Fibroblast of lung (primary cell): ENCODE measurements at regions not wholly inside any gene's neighbourhood (a gene's known extent, or its start where the extent isn't known, plus 50 kb on each side); places are given as distances from the start of the nearest gene placed in this dataset.

Source experiments
- DNase-seq, 2 donors: peaks; one replicate each; pipeline versions ENCODE4 v3.0.0 to v3.0.0-alpha.2; 2010; ENCODE audit warnings: low read depth in 2 of 2
- H2AFZ ChIP-seq: 2 replicates; pipeline ENCODE4 v1.5.1; 2012; ENCODE audit warnings: low read length, control low read depth, inconsistent platforms
- H3K27ac ChIP-seq: 2 replicates; pipeline ENCODE4 v1.5.1; 2011; ENCODE audit warnings: low read length, control low read depth; ENCODE audit not compliant: insufficient read depth
- H3K27me3 ChIP-seq: 2 replicates; pipeline ENCODE4 v1.5.1; 2011; ENCODE audit warnings: mild to moderate bottlenecking, low read length; ENCODE audit not compliant: control insufficient read depth, insufficient read depth
- H3K36me3 ChIP-seq: 2 replicates; pipeline ENCODE4 v1.5.1; 2011; ENCODE audit warnings: low read length; ENCODE audit not compliant: control insufficient read depth, insufficient read depth
- H3K4me1 ChIP-seq: 2 replicates; pipeline ENCODE4 v1.5.1; 2011; ENCODE audit warnings: low read length; ENCODE audit not compliant: control insufficient read depth, insufficient read depth; ENCODE audit errors: extremely low read depth
- H3K4me2 ChIP-seq: 2 replicates; pipeline ENCODE4 v1.5.1; 2011; ENCODE audit warnings: low read length, control low read depth; ENCODE audit not compliant: insufficient read depth; ENCODE audit errors: extremely low read depth
- H3K4me3 ChIP-seq, 4 experiments: fragments of 200-600 bp in 1 of 4; sonication (generic) in 1 of 4; replicated peaks in 1 of 4; 2 replicates each; pipeline ENCODE4 v1.5.1; 2011 to 2016; ENCODE audit warnings: low read length in 4 of 4, low read depth in 3 of 4, mild to moderate bottlenecking in 3 of 4, control low read depth in 2 of 4, inconsistent platforms in 1 of 4, mixed read lengths in 1 of 4; ENCODE audit not compliant: insufficient read depth in 1 of 4; ENCODE audit errors: control extremely low read depth in 1 of 4
- H3K79me2 ChIP-seq: 2 replicates; pipeline ENCODE4 v1.5.1; 2012; ENCODE audit warnings: mild to moderate bottlenecking, low read length, inconsistent platforms; ENCODE audit not compliant: control insufficient read depth, insufficient read depth
- H3K9ac ChIP-seq: 2 replicates; pipeline ENCODE4 v1.5.1; 2011; ENCODE audit warnings: mild to moderate bottlenecking, low read length, control low read depth; ENCODE audit not compliant: insufficient read depth
- H3K9me3 ChIP-seq: 2 replicates; pipeline ENCODE4 v1.5.1; 2012; ENCODE audit warnings: low read depth, low read length; ENCODE audit not compliant: control insufficient read depth, insufficient read depth
- H4K20me1 ChIP-seq: 2 replicates; pipeline ENCODE4 v1.5.1; 2011; ENCODE audit warnings: low read length; ENCODE audit not compliant: control insufficient read depth, insufficient read depth; ENCODE audit errors: extremely low read depth
- CTCF ChIP-seq, 2 donors: IDR thresholded peaks in 1 of 2; conservative IDR thresholded peaks in 1 of 2; 1 replicate in 1 of 2; 2 replicates in 1 of 2; pipeline ENCODE4 v1.5.1; 2011 to 2012; ENCODE audit warnings: low read length in 2 of 2, control low read depth in 1 of 2, inconsistent platforms in 1 of 2, low read depth in 1 of 2, mild to moderate bottlenecking in 1 of 2
- EZH2 ChIP-seq: IDR thresholded peaks from 2 replicates; pipeline ENCODE4 v1.5.1; 2012; ENCODE audit warnings: low read length, control low read depth, mild to moderate bottlenecking; ENCODE audit errors: missing control alignments

- DNase-seq, result no peak
- Histone ChIP-seq H3K4me3 (no peak overlapping the region), H3K4me2 (no peak overlapping the region), H3K36me3 (no peaks in the 10 kb centered on the region), H2AFZ (no peak overlapping the region), H3K79me2 (no peaks in the 10 kb centered on the region), H3K9me3 (no peaks in the 10 kb centered on the region), H4K20me1 (no peaks in the 10 kb centered on the region), H3K4me1 (no peaks in the 10 kb centered on the region), H3K9ac (no peak overlapping the region), H3K27ac (no peak overlapping the region), H3K27me3 (no peaks in the 10 kb centered on the region)
- TF ChIP-seq CTCF (conservative IDR thresholded peaks at IDR 0.05 in 1 of 2, IDR thresholded peaks at IDR 0.05 in 1 of 2; ENCODE audit: low read depth in 1 of 2, low read length in 2 of 2) (no peak), EZH2 (no peak)
Measured at GRCh38 chr13:108527844-108528243, 101.6 kb upstream of the MYO16 start.

DNA sequence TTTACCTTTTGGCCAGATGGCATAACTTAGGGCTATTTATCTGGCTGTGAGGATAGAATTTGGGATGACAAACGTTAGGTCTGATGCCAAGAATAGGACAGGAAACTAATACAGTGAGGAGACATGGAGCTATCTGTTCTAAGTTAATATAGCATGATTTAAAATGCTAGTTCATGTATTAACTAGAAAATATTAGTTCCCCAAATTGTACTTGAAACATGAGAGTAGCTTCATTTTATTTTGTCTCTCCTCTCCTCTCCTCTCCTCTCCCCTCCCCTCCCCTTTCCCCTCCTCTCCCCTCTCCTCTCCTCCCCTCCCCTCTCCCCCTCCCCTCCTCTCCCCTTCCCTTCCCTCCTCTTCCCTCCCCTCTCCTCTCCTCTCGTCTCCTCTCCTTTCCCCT, 101.1 kb upstream of the MYO16 start:
- Histone ChIP-seq H3K4me3 (no peak overlapping the region), H3K4me1 (no peaks in the 10 kb centered on the region), H2AFZ (no peak overlapping the region), H3K4me2 (no peak overlapping the region), H3K27ac (no peak overlapping the region), H4K20me1 (no peaks in the 10 kb centered on the region), H3K9me3 (no peaks in the 10 kb centered on the region), H3K27me3 (no peaks in the 10 kb centered on the region), H3K36me3 (no peaks in the 10 kb centered on the region), H3K79me2 (no peaks in the 10 kb centered on the region), H3K9ac (no peak overlapping the region)
- DNase-seq, result no peak
- no peak for TF ChIP-seq CTCF (conservative IDR thresholded peaks at IDR 0.05 in 1 of 2, IDR thresholded peaks at IDR 0.05 in 1 of 2; ENCODE audit: low read depth in 1 of 2, low read length in 2 of 2)
- no peak for TF ChIP-seq EZH2

DNA sequence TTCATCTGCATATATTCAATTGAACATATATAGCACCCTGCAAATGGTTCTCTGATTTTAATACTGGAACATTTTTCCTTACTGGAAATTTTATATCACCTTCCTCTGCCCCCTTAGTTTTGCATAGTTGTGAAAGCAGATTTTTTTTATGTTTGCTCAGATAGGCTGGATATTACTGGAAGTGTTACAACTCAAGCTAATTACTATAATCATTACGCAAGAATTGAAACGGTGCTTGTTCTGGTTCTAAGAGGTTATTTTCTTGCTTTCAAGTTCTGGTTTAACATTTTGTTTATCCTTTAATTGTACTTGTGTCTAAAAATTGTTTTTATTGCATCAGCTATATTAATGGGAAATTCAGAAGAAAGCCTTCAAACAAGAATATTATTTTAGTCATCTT, 95.6 kb upstream of the MYO16 start:
- H3K27me3 ChIP-seq, result no peaks in the 10 kb centered on the region
- H3K4me2 ChIP-seq, result no peak overlapping the region
- H3K79me2 ChIP-seq, result no peaks in the 10 kb centered on the region
- H3K4me1 ChIP-seq, result no peaks in the 10 kb centered on the region
- no peak overlapping the region for H3K4me3 ChIP-seq
- H3K36me3 ChIP-seq, result no peaks in the 10 kb centered on the region
- H3K9me3 ChIP-seq, result no peaks in the 10 kb centered on the region
- no peak overlapping the region for H2AFZ ChIP-seq
- no peak overlapping the region for H3K9ac ChIP-seq
- DNase-seq, result no peak
- H4K20me1 ChIP-seq, result no peaks in the 10 kb centered on the region
- no peak overlapping the region for H3K27ac ChIP-seq
- no peak for TF ChIP-seq EZH2
- TF ChIP-seq CTCF (conservative IDR thresholded peaks at IDR 0.05 in 1 of 2, IDR thresholded peaks at IDR 0.05 in 1 of 2; ENCODE audit: low read depth in 1 of 2, low read length in 2 of 2), result no peak
